ENCODE measurements at regions not wholly inside any gene's neighbourhood (a gene's known extent, or its start where the extent isn't known, plus 50 kb on each side); places are given as distances from the start of the nearest gene placed in this dataset.

DNA sequence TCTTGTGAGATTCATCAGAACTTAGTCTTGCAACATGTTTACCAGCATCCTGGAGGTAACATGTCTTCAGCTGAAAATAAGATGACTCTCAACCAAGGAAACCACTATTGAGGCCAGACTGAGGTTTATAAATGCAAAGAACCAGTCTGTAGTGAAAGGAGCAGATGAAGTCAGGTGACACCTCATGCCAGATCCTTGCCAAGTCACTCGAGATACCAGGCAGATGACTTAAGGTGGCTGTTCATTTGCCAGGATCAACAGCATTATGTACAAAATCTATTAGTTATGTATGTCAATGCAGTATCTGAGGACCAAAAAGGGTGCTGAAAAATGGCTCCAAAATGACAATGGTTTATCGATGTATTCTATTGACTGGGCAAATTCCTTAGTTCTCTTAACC is 100.0 kb upstream of the SOX6 start:
- no peaks in the 10 kb centered on the region for H3K36me3 ChIP-seq (ENCODE audit: control insufficient read depth in 2 of 2, insufficient read depth in 1 of 2, low read length in 2 of 2)
- H3K4me1 ChIP-seq (ENCODE audit: control insufficient read depth, insufficient read depth, low read length): no peaks in the 10 kb centered on the region
- H3K27ac ChIP-seq (ENCODE audit: extremely low read depth, low read depth, low read length): no peak overlapping the region
- no peak overlapping the region for H3K4me3 ChIP-seq (ENCODE audit: low read depth, low read length)
- H3K9me3 ChIP-seq (ENCODE audit: control insufficient read depth, insufficient read depth, low read depth, low read length): no peaks in the 10 kb centered on the region
- ChIA-PET CTCF (no interaction called here), POLR2A (no interaction called here)
- TF ChIP-seq, protein P1, sequence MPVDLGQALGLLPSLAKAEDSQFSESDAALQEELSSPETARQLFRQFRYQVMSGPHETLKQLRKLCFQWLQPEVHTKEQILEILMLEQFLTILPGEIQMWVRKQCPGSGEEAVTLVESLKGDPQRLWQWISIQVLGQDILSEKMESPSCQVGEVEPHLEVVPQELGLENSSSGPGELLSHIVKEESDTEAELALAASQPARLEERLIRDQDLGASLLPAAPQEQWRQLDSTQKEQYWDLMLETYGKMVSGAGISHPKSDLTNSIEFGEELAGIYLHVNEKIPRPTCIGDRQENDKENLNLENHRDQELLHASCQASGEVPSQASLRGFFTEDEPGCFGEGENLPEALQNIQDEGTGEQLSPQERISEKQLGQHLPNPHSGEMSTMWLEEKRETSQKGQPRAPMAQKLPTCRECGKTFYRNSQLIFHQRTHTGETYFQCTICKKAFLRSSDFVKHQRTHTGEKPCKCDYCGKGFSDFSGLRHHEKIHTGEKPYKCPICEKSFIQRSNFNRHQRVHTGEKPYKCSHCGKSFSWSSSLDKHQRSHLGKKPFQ (tag by site-specific recombination; IDR thresholded peaks at IDR 0.05): no peak
- TF ChIP-seq ZNF114 (tag by site-specific recombination; IDR thresholded peaks at IDR 0.05) (no peak), EGR2 (tag by site-specific recombination; IDR thresholded peaks at IDR 0.05; ENCODE audit: low read depth) (no peak), ZNF202 (tag by site-specific recombination; IDR thresholded peaks at IDR 0.05; ENCODE audit: borderline replicate concordance) (no peak), ZNF664 (tag by site-specific recombination; IDR thresholded peaks at IDR 0.05) (no peak), ZNF155 (tag by site-specific recombination; IDR thresholded peaks at IDR 0.05) (no peak), SCRT1 (tag by site-specific recombination; IDR thresholded peaks at IDR 0.05; ENCODE audit: borderline replicate concordance) (no peak), ZNF423 (tag by site-specific recombination; IDR thresholded peaks at IDR 0.05) (no peak)
- TF ChIP-seq, protein P2, sequence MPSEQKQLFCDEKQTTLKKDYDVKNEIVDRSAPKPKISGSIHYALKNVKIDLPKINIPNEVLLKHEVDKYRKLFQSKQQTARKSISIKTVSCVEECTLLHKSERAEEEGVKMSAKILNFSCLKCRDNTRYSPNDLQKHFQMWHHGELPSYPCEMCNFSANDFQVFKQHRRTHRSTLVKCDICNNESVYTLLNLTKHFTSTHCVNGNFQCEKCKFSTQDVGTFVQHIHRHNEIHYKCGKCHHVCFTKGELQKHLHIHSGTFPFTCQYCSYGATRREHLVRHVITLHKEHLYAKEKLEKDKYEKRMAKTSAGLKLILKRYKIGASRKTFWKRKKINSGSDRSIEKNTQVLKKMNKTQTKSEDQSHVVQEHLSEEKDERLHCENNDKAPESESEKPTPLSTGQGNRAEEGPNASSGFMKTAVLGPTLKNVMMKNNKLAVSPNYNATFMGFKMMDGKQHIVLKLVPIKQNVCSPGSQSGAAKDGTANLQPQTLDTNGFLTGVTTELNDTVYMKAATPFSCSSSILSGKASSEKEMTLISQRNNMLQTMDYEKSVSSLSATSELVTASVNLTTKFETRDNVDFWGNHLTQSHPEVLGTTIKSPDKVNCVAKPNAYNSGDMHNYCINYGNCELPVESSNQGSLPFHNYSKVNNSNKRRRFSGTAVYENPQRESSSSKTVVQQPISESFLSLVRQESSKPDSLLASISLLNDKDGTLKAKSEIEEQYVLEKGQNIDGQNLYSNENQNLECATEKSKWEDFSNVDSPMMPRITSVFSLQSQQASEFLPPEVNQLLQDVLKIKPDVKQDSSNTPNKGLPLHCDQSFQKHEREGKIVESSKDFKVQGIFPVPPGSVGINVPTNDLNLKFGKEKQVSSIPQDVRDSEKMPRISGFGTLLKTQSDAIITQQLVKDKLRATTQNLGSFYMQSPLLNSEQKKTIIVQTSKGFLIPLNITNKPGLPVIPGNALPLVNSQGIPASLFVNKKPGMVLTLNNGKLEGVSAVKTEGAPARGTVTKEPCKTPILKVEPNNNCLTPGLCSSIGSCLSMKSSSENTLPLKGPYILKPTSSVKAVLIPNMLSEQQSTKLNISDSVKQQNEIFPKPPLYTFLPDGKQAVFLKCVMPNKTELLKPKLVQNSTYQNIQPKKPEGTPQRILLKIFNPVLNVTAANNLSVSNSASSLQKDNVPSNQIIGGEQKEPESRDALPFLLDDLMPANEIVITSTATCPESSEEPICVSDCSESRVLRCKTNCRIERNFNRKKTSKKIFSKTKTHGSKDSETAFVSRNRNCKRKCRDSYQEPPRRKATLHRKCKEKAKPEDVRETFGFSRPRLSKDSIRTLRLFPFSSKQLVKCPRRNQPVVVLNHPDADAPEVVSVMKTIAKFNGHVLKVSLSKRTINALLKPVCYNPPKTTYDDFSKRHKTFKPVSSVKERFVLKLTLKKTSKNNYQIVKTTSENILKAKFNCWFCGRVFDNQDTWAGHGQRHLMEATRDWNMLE (tag by site-specific recombination; conservative IDR thresholded peaks at IDR 0.05; ENCODE audit: low read depth): no peak
- TF ChIP-seq, protein P3, sequence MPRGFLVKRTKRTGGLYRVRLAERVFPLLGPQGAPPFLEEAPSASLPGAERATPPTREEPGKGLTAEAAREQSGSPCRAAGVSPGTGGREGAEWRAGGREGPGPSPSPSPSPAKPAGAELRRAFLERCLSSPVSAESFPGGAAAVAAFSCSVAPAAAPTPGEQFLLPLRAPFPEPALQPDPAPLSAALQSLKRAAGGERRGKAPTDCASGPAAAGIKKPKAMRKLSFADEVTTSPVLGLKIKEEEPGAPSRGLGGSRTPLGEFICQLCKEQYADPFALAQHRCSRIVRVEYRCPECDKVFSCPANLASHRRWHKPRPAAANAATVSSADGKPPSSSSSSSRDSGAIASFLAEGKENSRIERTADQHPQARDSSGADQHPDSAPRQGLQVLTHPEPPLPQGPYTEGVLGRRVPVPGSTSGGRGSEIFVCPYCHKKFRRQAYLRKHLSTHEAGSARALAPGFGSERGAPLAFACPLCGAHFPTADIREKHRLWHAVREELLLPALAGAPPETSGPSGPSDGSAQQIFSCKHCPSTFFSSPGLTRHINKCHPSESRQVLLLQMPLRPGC (tag by site-specific recombination; IDR thresholded peaks at IDR 0.05): no peak

DNA sequence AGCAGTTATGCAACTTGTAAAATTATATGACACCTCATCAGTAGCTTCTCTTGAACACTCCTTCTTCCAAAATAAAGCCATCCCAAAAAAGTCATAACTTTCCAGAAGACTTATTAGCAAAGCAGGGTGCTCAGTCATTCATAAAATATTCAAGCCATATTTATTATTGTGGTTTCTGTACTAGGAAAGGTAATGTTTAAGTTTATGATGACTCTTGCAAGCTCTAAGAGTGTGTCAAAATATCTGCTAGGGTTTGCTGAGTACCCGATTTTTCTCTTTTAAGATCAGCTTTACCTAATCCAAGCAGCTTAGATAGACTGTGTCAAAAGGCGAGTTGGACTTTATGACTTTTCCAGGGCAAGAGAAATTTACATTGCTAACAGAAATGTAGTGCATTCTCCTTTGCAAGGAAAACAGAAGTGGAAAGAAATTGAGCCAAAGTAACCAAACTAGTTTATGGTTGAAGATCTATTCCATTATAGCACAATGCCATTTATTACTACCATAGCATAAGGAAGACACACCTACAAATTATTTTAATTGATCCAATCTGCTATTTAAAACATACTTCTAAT is 98.0 kb upstream of the SOX6 start:
- H3K27ac ChIP-seq (ENCODE audit: extremely low read depth, low read depth, low read length): no peak overlapping the region
- POLR2A ChIA-PET: no interaction called here
- no peaks in the 10 kb centered on the region for H3K9me3 ChIP-seq (ENCODE audit: control insufficient read depth, insufficient read depth, low read depth, low read length)
- no peak overlapping the region for H3K4me3 ChIP-seq (ENCODE audit: low read depth, low read length)
- no peaks in the 10 kb centered on the region for H3K36me3 ChIP-seq (ENCODE audit: control insufficient read depth in 2 of 2, insufficient read depth in 1 of 2, low read length in 2 of 2)
- CTCF ChIA-PET: interaction anchor here (0.5 to 0.6 kb wide), 3 partner anchors 13 to 200 kb away, joined by 3 to 4 read pairs (median 4); no protein-coding TSS in a partner anchor
- H3K4me1 ChIP-seq (ENCODE audit: control insufficient read depth, insufficient read depth, low read length): no peaks in the 10 kb centered on the region
- TF ChIP-seq WT1 (tag by site-specific recombination; IDR thresholded peaks at IDR 0.05): no peak
- TF ChIP-seq, protein P4, sequence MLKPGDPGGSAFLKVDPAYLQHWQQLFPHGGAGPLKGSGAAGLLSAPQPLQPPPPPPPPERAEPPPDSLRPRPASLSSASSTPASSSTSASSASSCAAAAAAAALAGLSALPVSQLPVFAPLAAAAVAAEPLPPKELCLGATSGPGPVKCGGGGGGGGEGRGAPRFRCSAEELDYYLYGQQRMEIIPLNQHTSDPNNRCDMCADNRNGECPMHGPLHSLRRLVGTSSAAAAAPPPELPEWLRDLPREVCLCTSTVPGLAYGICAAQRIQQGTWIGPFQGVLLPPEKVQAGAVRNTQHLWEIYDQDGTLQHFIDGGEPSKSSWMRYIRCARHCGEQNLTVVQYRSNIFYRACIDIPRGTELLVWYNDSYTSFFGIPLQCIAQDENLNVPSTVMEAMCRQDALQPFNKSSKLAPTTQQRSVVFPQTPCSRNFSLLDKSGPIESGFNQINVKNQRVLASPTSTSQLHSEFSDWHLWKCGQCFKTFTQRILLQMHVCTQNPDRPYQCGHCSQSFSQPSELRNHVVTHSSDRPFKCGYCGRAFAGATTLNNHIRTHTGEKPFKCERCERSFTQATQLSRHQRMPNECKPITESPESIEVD (tag by site-specific recombination; IDR thresholded peaks at IDR 0.05): peak; percentile 57
